ENCODE measurements at regions not wholly inside any gene's neighbourhood (a gene's known extent, or its start where the extent isn't known, plus 50 kb on each side); places are given as distances from the start of the nearest gene placed in this dataset.

- FAIRE-seq (no peak), DNase-seq (ENCODE audit: insufficient read length, low spot score) (no peak)
- TF ChIP-seq CTCF (IDR thresholded peaks at IDR 0.05; ENCODE audit: insufficient read depth, missing control alignments) = no peak
Measured at GRCh38 chr18:44374966-44375365, 305.7 kb upstream of the SETBP1 start.

GRCh38 chr18:44386401-44386800 is 294.3 kb upstream of the SETBP1 start:
- TF ChIP-seq CTCF (IDR thresholded peaks at IDR 0.05; ENCODE audit: insufficient read depth, missing control alignments) = no peak
- FAIRE-seq (no peak), DNase-seq (ENCODE audit: insufficient read length, low spot score) (no peak)

- no peak for DNase-seq (ENCODE audit: insufficient read length, low spot score)
- no peak for FAIRE-seq
- no peak for TF ChIP-seq CTCF (IDR thresholded peaks at IDR 0.05; ENCODE audit: insufficient read depth, missing control alignments)
Measured at GRCh38 chr18:44388329-44388728, 292.4 kb upstream of the SETBP1 start.

- TF ChIP-seq CTCF (IDR thresholded peaks at IDR 0.05; ENCODE audit: insufficient read depth, missing control alignments) = no peak
- DNase-seq (ENCODE audit: insufficient read length, low spot score) = no peak
- no peak for FAIRE-seq
Measured at GRCh38 chr18:44392933-44393332, 287.8 kb upstream of the SETBP1 start.

GRCh38 chr18:44393406-44393805 is 287.3 kb upstream of the SETBP1 start:
- no peak for TF ChIP-seq CTCF (IDR thresholded peaks at IDR 0.05; ENCODE audit: insufficient read depth, missing control alignments)
- FAIRE-seq (no peak), DNase-seq (ENCODE audit: insufficient read length, low spot score) (no peak)

- FAIRE-seq (no peak), DNase-seq (ENCODE audit: insufficient read length, low spot score) (no peak)
- no peak for TF ChIP-seq CTCF (IDR thresholded peaks at IDR 0.05; ENCODE audit: insufficient read depth, missing control alignments)
Measured at GRCh38 chr18:44396550-44396949, 284.1 kb upstream of the SETBP1 start.

GRCh38 chr18:44409071-44409470 is 271.6 kb upstream of the SETBP1 start:
- no peak for FAIRE-seq
- no peak for TF ChIP-seq CTCF (IDR thresholded peaks at IDR 0.05; ENCODE audit: insufficient read depth, missing control alignments)
- DNase-seq (ENCODE audit: insufficient read length, low spot score) = no peak

Data from D721Med (cell line).